ENCODE measurements at regions not wholly inside any gene's neighbourhood (a gene's known extent, or its start where the extent isn't known, plus 50 kb on each side); places are given as distances from the start of the nearest gene placed in this dataset.
"Not testable (repeated sequence)": the region's sequence is repeated elsewhere in the genome, so short reads cannot be mapped to it uniquely, and the experiment has no call there.

GRCh38 chr11:115652094-115652493 is 147.9 kb upstream of the CADM1 start:
- no CpG with 5 or more reads among the region's 1 CpG for WGBS (ENCODE audit: insufficient coverage, low lambda C conversion rate)
- DNase-seq, result no peak
- no peak overlapping the region for H3K4me3 ChIP-seq (ENCODE audit: low read length)
- no peaks in the 10 kb centered on the region for H3K9me3 ChIP-seq (ENCODE audit: control insufficient read depth, low read depth, low read length)
- no peak overlapping the region for H3K27ac ChIP-seq (ENCODE audit: low read length)
- no peaks in the 10 kb centered on the region for H3K36me3 ChIP-seq (ENCODE audit: control insufficient read depth, insufficient read depth, low read length)
- peaks cover 30% of the 10 kb centered on the region for H3K27me3 ChIP-seq (ENCODE audit: control insufficient read depth, insufficient read depth, low read length)
- H3K4me1 ChIP-seq (ENCODE audit: control insufficient read depth, insufficient read depth, low read length), result no peaks in the 10 kb centered on the region

- H3K9me3 ChIP-seq (ENCODE audit: control insufficient read depth, low read depth, low read length), result no peaks in the 10 kb centered on the region
- no peak for DNase-seq
- H3K4me1 ChIP-seq (ENCODE audit: control insufficient read depth, insufficient read depth, low read length), result no peaks in the 10 kb centered on the region
- H3K27me3 ChIP-seq (ENCODE audit: control insufficient read depth, insufficient read depth, low read length), result peaks cover 31% of the 10 kb centered on the region
- no peak overlapping the region for H3K27ac ChIP-seq (ENCODE audit: low read length)
- no peaks in the 10 kb centered on the region for H3K36me3 ChIP-seq (ENCODE audit: control insufficient read depth, insufficient read depth, low read length)
- no CpG with 5 or more reads among the region's 5 CpGs for WGBS (ENCODE audit: insufficient coverage, low lambda C conversion rate)
- H3K4me3 ChIP-seq (ENCODE audit: low read length), result no peak overlapping the region
Observed at GRCh38 chr11:115649461-115649860, 145.2 kb upstream of the CADM1 start.

GRCh38 chr11:115645631-115646317 is 141.6 kb upstream of the CADM1 start:
- H3K9me3 ChIP-seq (ENCODE audit: control insufficient read depth, low read depth, low read length), result no peaks in the 10 kb centered on the region
- no peak overlapping the region for H3K4me3 ChIP-seq (ENCODE audit: low read length)
- H3K27ac ChIP-seq (ENCODE audit: low read length), result no peak overlapping the region
- WGBS (ENCODE audit: insufficient coverage, low lambda C conversion rate), result no CpG with 5 or more reads among the region's 28 CpGs
- peak in 1 of 2 donors; percentile 10 for DNase-seq
- H3K27me3 ChIP-seq (ENCODE audit: control insufficient read depth, insufficient read depth, low read length), result peaks cover 53% of the 10 kb centered on the region
- H3K4me1 ChIP-seq (ENCODE audit: control insufficient read depth, insufficient read depth, low read length), result no peaks in the 10 kb centered on the region
- no peaks in the 10 kb centered on the region for H3K36me3 ChIP-seq (ENCODE audit: control insufficient read depth, insufficient read depth, low read length)

GRCh38 chr11:115644856-115645255 is 140.6 kb upstream of the CADM1 start:
- Histone ChIP-seq H3K9me3 (ENCODE audit: control insufficient read depth, low read depth, low read length) (no peaks in the 10 kb centered on the region), H3K4me1 (ENCODE audit: control insufficient read depth, insufficient read depth, low read length) (no peaks in the 10 kb centered on the region), H3K36me3 (ENCODE audit: control insufficient read depth, insufficient read depth, low read length) (no peaks in the 10 kb centered on the region), H3K27ac (ENCODE audit: low read length) (no peak overlapping the region), H3K27me3 (ENCODE audit: control insufficient read depth, insufficient read depth, low read length) (peaks cover 51% of the 10 kb centered on the region), H3K4me3 (ENCODE audit: low read length) (no peak overlapping the region)
- DNase-seq, result no peak
- no CpG with 5 or more reads among the region's 4 CpGs for WGBS (ENCODE audit: insufficient coverage, low lambda C conversion rate)

GRCh38 chr11:115643549-115644270 is 139.5 kb upstream of the CADM1 start:
- no peaks in the 10 kb centered on the region for H3K9me3 ChIP-seq (ENCODE audit: control insufficient read depth, low read depth, low read length)
- no peaks in the 10 kb centered on the region for H3K36me3 ChIP-seq (ENCODE audit: control insufficient read depth, insufficient read depth, low read length)
- WGBS (ENCODE audit: insufficient coverage, low lambda C conversion rate), result no CpG with 5 or more reads among the region's 12 CpGs
- H3K27me3 ChIP-seq (ENCODE audit: control insufficient read depth, insufficient read depth, low read length), result peaks cover 53% of the 10 kb centered on the region
- H3K27ac ChIP-seq (ENCODE audit: low read length), result no peak overlapping the region
- no peak overlapping the region for H3K4me3 ChIP-seq (ENCODE audit: low read length)
- no peaks in the 10 kb centered on the region for H3K4me1 ChIP-seq (ENCODE audit: control insufficient read depth, insufficient read depth, low read length)
- no peak for DNase-seq

GRCh38 chr11:115642660-115643059 is 138.4 kb upstream of the CADM1 start:
- no peaks in the 10 kb centered on the region for H3K36me3 ChIP-seq (ENCODE audit: control insufficient read depth, insufficient read depth, low read length)
- WGBS (ENCODE audit: insufficient coverage, low lambda C conversion rate), result no CpG with 5 or more reads among the region's 4 CpGs
- DNase-seq, result no peak

GRCh38 chr11:115637599-115638241 is 133.5 kb upstream of the CADM1 start:
- DNase-seq, result no peak
- no CpG with 5 or more reads among the region's 8 CpGs for WGBS (ENCODE audit: insufficient coverage, low lambda C conversion rate)
- Histone ChIP-seq H3K4me3 (ENCODE audit: low read length) (no peak overlapping the region), H3K27ac (ENCODE audit: low read length) (no peak overlapping the region), H3K9me3 (ENCODE audit: control insufficient read depth, low read depth, low read length) (no peaks in the 10 kb centered on the region), H3K4me1 (ENCODE audit: control insufficient read depth, insufficient read depth, low read length) (no peaks in the 10 kb centered on the region), H3K27me3 (ENCODE audit: control insufficient read depth, insufficient read depth, low read length) (peaks cover 17% of the 10 kb centered on the region), H3K36me3 (ENCODE audit: control insufficient read depth, insufficient read depth, low read length) (no peaks in the 10 kb centered on the region)

More at GRCh38 chr11:115642660-115643059, 138.4 kb upstream of the CADM1 start:
- no peak overlapping the region for H3K27ac ChIP-seq (ENCODE audit: low read length)
- no peak overlapping the region for H3K4me3 ChIP-seq (ENCODE audit: low read length)
- H3K27me3 ChIP-seq (ENCODE audit: control insufficient read depth, insufficient read depth, low read length), result peaks cover 53% of the 10 kb centered on the region
- no peaks in the 10 kb centered on the region for H3K9me3 ChIP-seq (ENCODE audit: control insufficient read depth, low read depth, low read length)
- H3K4me1 ChIP-seq (ENCODE audit: control insufficient read depth, insufficient read depth, low read length), result no peaks in the 10 kb centered on the region

- Histone ChIP-seq H3K27me3 (ENCODE audit: control insufficient read depth, insufficient read depth, low read length) (peaks cover 13% of the 10 kb centered on the region), H3K36me3 (ENCODE audit: control insufficient read depth, insufficient read depth, low read length) (no peaks in the 10 kb centered on the region), H3K27ac (ENCODE audit: low read length) (no peak overlapping the region), H3K9me3 (ENCODE audit: control insufficient read depth, low read depth, low read length) (no peaks in the 10 kb centered on the region), H3K4me1 (ENCODE audit: control insufficient read depth, insufficient read depth, low read length) (no peaks in the 10 kb centered on the region), H3K4me3 (ENCODE audit: low read length) (no peak overlapping the region)
- no peak for DNase-seq
- no CpG with 5 or more reads among the region's 5 CpGs for WGBS (ENCODE audit: insufficient coverage, low lambda C conversion rate)
Observed at GRCh38 chr11:115636753-115637527, 132.7 kb upstream of the CADM1 start.

- DNase-seq; H3K4me1 ChIP-seq (ENCODE audit: control insufficient read depth, insufficient read depth, low read length); H3K4me3 ChIP-seq (ENCODE audit: low read length); H3K9me3 ChIP-seq (ENCODE audit: control insufficient read depth, low read depth, low read length); H3K27me3 ChIP-seq (ENCODE audit: control insufficient read depth, insufficient read depth, low read length); H3K36me3 ChIP-seq (ENCODE audit: control insufficient read depth, insufficient read depth, low read length); H3K27ac ChIP-seq (ENCODE audit: low read length): not testable (repeated sequence)
- no CpG with 5 or more reads among the region's 27 CpGs for WGBS (ENCODE audit: insufficient coverage, low lambda C conversion rate)
Observed at GRCh38 chr11:115633977-115634376, 129.8 kb upstream of the CADM1 start.

- Histone ChIP-seq H3K4me3 (ENCODE audit: low read length) (no peak overlapping the region), H3K36me3 (ENCODE audit: control insufficient read depth, insufficient read depth, low read length) (no peaks in the 10 kb centered on the region), H3K27me3 (ENCODE audit: control insufficient read depth, insufficient read depth, low read length) (peaks cover 6% of the 10 kb centered on the region), H3K4me1 (ENCODE audit: control insufficient read depth, insufficient read depth, low read length) (no peaks in the 10 kb centered on the region), H3K9me3 (ENCODE audit: control insufficient read depth, low read depth, low read length) (no peaks in the 10 kb centered on the region), H3K27ac (ENCODE audit: low read length) (no peak overlapping the region)
- WGBS (ENCODE audit: insufficient coverage, low lambda C conversion rate), result no CpG with 5 or more reads among the region's 2 CpGs
- DNase-seq, result no peak
Observed at GRCh38 chr11:115632061-115632460, 127.8 kb upstream of the CADM1 start.

Measured in large intestine (tissue), 3 donors.